HG03095 (cell line): ENCODE measurements at regions not wholly inside any gene's neighbourhood (a gene's known extent, or its start where the extent isn't known, plus 50 kb on each side); places are given as distances from the start of the nearest gene placed in this dataset.

ENCODE experiments used
- ATAC-seq: cut with Tn5 transposase; IDR thresholded peaks from one replicate; pipeline ENCODE4 v1.9.1; 2021; ENCODE audit warnings: moderate library complexity; ENCODE audit not compliant: unreplicated experiment

DNA sequence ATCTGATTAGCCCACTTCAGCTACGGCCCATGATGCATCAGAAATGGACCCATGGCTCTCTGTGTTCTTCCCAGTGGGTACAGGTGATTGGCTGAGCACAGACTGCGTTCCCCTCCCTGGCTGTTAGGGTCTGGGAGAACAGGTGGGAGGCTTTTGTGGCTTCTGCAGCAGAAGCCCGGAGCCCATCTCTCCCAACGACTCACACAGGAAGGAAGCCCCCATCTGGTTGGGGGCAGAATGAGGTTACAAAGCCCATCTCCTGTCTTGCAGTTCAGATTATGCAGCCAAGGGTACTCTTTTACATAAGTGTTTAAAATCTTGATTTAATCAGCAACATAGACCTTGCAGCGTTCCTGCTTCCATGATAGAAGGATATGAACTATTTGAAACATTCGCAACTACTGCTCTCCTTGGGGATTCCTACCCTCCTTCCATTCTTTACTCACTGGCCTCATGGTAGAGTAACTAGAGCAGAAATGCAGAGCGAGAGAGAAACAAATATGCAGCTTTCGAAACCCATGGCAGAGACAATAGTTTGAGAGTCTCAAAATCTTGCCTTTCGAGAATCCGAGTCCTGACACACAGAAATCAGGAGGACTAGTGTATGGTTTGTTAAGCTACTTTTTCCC, 291.3 kb downstream of the TLE3 start:
- ATAC-seq = no peak

DNA sequence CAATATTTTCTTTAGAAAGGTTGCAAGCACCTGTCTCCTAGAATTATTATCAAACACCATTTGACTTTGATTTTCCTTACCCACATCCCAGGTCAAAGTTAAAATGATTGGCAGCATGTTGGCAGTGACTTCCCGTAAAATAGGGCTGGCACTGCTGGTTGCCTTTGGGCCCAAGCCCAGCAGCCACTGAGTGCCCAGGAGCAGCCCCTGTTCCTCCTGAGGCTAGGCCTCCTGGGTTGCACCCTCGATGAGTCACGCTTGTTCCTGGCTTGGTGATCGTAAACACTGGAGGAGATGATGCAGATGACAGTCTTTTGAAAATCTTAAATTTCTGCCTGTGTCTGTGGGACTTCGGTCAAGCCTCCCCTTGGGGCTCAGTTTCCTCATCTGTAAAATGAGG, 290.0 kb downstream of the TLE3 start:
- ATAC-seq = no peak

GRCh38 chr15:69808756-69809155, 289.0 kb downstream of the TLE3 start:
- no peak for ATAC-seq

DNA sequence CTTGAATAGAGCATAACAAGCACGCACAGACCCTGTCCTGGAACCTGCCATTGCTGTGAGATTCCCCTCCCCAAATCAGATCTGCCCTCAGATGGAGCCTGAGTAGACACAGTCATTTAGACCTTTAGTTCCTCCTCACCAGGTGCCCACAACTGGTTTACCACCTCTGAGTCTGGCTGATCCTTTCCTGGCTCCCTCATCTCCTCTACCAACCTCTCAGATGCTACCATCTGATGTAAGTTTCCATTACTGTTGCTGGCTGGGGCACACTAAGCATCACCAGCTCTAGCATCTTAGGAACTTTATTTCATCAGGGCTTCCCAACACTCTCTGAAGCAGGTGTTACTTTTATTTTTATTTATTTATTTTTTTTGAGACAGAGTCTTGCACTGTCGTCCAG, 288.3 kb downstream of the TLE3 start:
- no peak for ATAC-seq

GRCh38 chr15:69810431-69811354, 287.0 kb downstream of the TLE3 start:
- ATAC-seq = no peak

DNA sequence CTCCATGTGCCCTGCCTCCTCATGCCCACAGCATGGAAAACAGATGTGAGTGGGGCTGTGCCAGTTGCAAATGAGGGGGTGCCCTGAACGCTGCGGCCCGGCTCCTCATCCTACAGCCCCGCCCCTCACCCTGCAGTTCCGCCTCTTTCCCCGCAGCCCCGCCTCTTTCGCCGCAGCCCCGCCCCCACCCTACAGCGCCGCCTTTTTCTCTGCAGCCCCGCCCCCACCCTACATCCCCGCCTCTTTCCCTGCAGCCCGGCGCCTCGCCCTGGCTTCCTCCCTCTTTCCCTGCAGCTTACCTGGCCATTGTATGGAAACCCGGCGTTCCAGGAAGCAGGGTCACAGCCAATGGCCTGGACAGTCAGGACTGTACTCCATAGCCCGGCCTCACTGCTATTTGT, 284.9 kb downstream of the TLE3 start:
- ATAC-seq = no peak

- no peak for ATAC-seq
These were observed 283.8 kb downstream of the TLE3 start for GRCh38 chr15:69813881-69814280.

GRCh38 chr15:69814932-69815331, 282.8 kb downstream of the TLE3 start:
- no peak for ATAC-seq

GRCh38 chr15:69815793-69816192, 281.9 kb downstream of the TLE3 start:
- ATAC-seq = no peak

GRCh38 chr15:69816522-69816921, 281.2 kb downstream of the TLE3 start:
- ATAC-seq = no peak

- no peak for ATAC-seq
These were observed 279.2 kb downstream of the TLE3 start for GRCh38 chr15:69818529-69818928.

GRCh38 chr15:69819371-69819770, 278.3 kb downstream of the TLE3 start:
- no peak for ATAC-seq

DNA sequence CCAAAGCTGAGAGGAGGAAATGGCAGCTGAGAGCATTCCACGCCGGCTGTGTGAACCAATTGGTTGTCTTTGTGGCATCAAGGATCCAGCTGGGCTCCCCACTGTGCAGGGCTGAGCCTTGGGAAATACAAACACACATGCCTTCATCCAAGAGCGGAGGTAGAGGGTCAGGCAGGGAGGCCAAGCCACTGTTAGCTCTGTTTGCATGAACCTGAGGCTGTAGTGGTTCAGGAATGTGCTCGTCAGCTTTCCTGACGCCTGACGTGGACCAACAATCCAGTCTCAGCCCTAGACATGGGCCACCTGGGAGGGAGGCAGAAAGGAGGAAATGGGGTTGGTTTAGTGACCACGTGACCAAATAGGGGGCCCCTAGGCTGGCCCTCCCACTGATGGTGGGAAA, 276.9 kb downstream of the TLE3 start:
- ATAC-seq = no peak

DNA sequence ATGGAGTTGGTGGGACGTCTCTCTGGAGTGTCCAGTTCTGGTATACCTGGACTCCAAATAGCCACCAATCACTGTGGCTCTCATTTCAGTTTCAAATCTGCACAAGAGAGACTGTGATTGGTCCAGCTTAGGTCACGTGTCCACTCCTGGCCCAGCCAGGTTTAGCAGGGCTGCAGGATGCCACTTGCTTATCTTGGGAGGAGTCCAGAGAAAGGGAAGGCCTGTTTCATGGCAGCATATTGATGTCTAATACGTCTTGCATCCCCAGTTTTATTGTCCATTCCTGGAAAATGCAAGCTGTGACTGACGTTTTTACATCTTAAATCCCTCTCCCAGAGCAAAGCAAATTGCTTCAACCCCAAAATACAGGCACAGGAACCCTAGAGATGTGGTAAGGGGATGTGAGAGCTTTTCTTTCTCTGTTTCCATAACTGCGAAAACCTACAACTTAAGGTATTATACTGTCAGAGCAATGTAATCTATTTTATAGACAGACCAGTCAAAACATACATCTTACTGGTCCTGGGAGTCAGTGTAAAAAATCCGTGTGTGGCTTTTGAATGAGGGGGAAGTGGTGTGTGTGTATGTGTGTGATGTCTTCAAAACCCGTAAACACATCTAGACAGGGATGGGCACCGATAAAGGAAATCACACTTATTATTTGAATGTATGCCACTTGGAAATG, 274.4 kb downstream of the TLE3 start:
- no peak for ATAC-seq

DNA sequence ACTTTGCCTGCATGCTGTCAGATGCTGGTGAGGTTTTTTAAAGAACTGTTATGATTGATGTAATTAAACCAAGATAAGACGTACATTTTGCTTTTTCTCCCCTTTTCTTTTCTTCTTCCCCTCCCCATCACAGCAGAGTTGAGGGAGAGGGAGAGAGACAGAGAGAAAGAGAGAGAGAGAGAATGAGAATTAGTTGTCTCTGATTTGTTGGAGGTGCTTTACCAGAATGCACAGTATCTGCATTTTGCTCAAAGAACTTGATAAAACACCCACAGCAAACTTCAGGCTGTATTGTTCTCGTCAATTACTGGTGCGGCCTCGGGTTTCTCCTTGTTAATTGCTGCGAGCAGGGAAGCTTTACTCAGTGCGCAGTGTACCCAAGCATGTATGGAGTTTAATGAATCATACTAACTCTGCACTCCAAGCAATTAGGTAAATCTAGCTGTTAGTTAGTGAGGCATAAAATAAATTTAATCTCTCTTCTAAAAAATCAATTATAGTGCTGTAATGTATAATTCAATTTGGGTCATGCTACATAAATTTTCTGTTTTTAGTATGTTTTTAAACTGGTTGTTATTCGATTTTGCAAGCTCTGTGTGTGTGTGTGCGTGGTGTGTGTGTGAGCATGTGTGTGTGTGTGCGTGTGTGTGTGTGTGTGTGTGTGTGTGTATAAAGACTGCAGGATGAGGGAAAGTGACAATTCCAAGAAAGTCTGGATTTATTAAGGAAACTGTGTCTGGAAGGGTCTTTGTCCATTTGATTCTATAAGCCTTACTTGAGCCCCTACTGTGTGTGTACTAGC, 273.4 kb downstream of the TLE3 start:
- no peak for ATAC-seq

DNA sequence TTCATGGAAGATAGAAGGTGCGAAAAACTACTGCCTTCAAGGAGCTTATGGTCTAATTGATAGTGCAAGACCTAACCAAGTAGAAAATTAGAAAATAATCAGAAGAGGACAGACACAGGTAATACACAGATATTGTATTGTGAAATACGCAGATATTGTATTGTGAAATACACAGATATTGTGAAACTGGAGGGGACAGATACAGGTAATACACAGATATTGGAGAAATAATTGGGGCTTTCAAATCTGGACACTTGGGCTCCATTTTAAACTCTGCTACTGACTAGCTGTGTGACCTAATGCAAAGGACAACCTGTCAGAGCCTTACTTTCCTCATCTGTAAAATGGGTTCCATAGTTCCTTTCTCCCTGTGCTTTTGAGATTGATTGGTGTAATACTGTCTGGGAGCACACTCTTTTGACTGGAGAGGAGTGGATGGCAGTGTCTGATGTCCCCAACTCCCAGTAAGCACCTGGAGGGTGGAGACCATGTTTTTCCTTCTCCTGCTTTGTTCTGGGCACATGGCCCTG, 272.8 kb downstream of the TLE3 start:
- ATAC-seq = no peak

GRCh38 chr15:69825941-69826818, 271.5 kb downstream of the TLE3 start:
- no peak for ATAC-seq

GRCh38 chr15:69826819-69827175, 270.9 kb downstream of the TLE3 start:
- ATAC-seq = no peak

- ATAC-seq = no peak
These were observed 270.0 kb downstream of the TLE3 start for GRCh38 chr15:69827751-69828150.
